Neural progenitor cell (in vitro differentiated cells): ENCODE measurements at regions not wholly inside any gene's neighbourhood (a gene's known extent, or its start where the extent isn't known, plus 50 kb on each side); places are given as distances from the start of the nearest gene placed in this dataset.

Experiments used
- CTCF ChIP-seq: fragments of 200-600 bp; sonication (generic); IDR thresholded peaks from 2 replicates; pipeline ENCODE4 v1.5.1; 2017; ENCODE audit warnings: antibody characterized with exemption, mild to moderate bottlenecking
- EZH2 ChIP-seq: fragments of 200-600 bp; sonication (generic); IDR thresholded peaks from 2 replicates; pipeline ENCODE4 v1.6.1; 2017; ENCODE audit warnings: antibody characterized with exemption, mild to moderate bottlenecking, moderate library complexity
- EZH2phosphoT487 ChIP-seq: fragments of 200-600 bp; sonication (generic); IDR thresholded peaks from 2 replicates; pipeline ENCODE4 v1.6.1; 2017; ENCODE audit warnings: antibody characterized with exemption

DNA sequence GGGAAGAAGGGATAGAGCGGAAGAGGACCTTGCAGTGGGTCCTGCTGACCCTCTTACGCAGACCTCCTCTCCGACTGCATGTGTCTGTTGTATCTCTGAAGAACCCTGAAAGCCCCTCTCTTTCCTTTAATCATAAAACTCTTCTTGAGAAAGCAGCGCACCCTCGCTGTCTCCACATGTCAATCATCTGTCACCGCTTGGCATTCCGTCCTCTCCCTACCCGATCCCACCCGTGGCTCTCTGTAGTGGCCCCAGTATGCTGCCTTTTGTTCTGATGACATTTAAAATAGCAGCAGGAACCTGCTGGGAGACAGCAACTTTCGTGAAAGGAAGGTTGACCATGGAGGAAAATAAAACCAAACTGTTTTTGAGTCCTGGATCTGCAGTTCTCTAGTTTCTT is 582.9 kb upstream of the SALL3 start:
- TF ChIP-seq CTCF (no peak), EZH2 (no peak), EZH2phosphoT487 (no peak)
